ENCODE measurements at regions not wholly inside any gene's neighbourhood (a gene's known extent, or its start where the extent isn't known, plus 50 kb on each side); places are given as distances from the start of the nearest gene placed in this dataset.

- no peak for TF ChIP-seq CTCF (IDR thresholded peaks at IDR 0.05; ENCODE audit: low read depth, low read length)
- Histone ChIP-seq H3K4me3 (ENCODE audit: low read depth, low read length) (no peak overlapping the region), H3K9me3 (no peaks in the 10 kb centered on the region; the same call in none of the 2 replicates)
Observed at GRCh38 chr10:131679926-131680325, 220.9 kb upstream of the PPP2R2D start.

GRCh38 chr10:131681122-131681521 is 219.7 kb upstream of the PPP2R2D start:
- no peak overlapping the region for H3K4me3 ChIP-seq (ENCODE audit: low read depth, low read length)

More at GRCh38 chr10:131679926-131680325, 220.9 kb upstream of the PPP2R2D start:
- no peak for DNase-seq
- Histone ChIP-seq H3K27me3 (no peaks in the 10 kb centered on the region), H3K36me3 (no peaks in the 10 kb centered on the region), H3K4me1 (no peaks in the 10 kb centered on the region)

GRCh38 chr10:131681656-131682055 is 219.2 kb upstream of the PPP2R2D start:
- no peak for DNase-seq
- H3K9me3 ChIP-seq: no peaks in the 10 kb centered on the region; the same call in 1 of the 2 replicates
- no peak overlapping the region for H3K4me3 ChIP-seq (ENCODE audit: low read depth, low read length)
- H3K4me1 ChIP-seq: no peaks in the 10 kb centered on the region
- H3K27me3 ChIP-seq: no peaks in the 10 kb centered on the region
- TF ChIP-seq CTCF (IDR thresholded peaks at IDR 0.05; ENCODE audit: low read depth, low read length): no peak
- no peaks in the 10 kb centered on the region for H3K36me3 ChIP-seq

More at GRCh38 chr10:131681122-131681521, 219.7 kb upstream of the PPP2R2D start:
- no peak for DNase-seq
- no peaks in the 10 kb centered on the region for H3K36me3 ChIP-seq
- TF ChIP-seq CTCF (IDR thresholded peaks at IDR 0.05; ENCODE audit: low read depth, low read length): no peak
- no peaks in the 10 kb centered on the region; the same call in none of the 2 replicates for H3K9me3 ChIP-seq
- no peaks in the 10 kb centered on the region for H3K4me1 ChIP-seq
- no peaks in the 10 kb centered on the region for H3K27me3 ChIP-seq

- Histone ChIP-seq H3K4me1 (no peaks in the 10 kb centered on the region), H3K27me3 (no peaks in the 10 kb centered on the region), H3K9me3 (no peaks in the 10 kb centered on the region; the same call in 1 of the 2 replicates), H3K36me3 (no peaks in the 10 kb centered on the region), H3K4me3 (ENCODE audit: low read depth, low read length) (no peak overlapping the region)
- TF ChIP-seq CTCF (IDR thresholded peaks at IDR 0.05; ENCODE audit: low read depth, low read length): no peak
- no peak for DNase-seq
Observed at GRCh38 chr10:131682271-131682962, 218.4 kb upstream of the PPP2R2D start.

- DNase-seq: no peak
- Histone ChIP-seq H3K9me3 (no peaks in the 10 kb centered on the region; the same call in 1 of the 2 replicates), H3K27me3 (no peaks in the 10 kb centered on the region), H3K4me1 (no peaks in the 10 kb centered on the region), H3K4me3 (ENCODE audit: low read depth, low read length) (no peak overlapping the region), H3K36me3 (no peaks in the 10 kb centered on the region)
- no peak for TF ChIP-seq CTCF (IDR thresholded peaks at IDR 0.05; ENCODE audit: low read depth, low read length)
Observed at GRCh38 chr10:131683281-131683861, 217.4 kb upstream of the PPP2R2D start.

GRCh38 chr10:131683941-131684340 is 216.9 kb upstream of the PPP2R2D start:
- Histone ChIP-seq H3K4me1 (no peaks in the 10 kb centered on the region), H3K9me3 (no peaks in the 10 kb centered on the region), H3K4me3 (ENCODE audit: low read depth, low read length) (no peak overlapping the region), H3K27me3 (no peaks in the 10 kb centered on the region), H3K36me3 (no peaks in the 10 kb centered on the region)
- no peak for TF ChIP-seq CTCF (IDR thresholded peaks at IDR 0.05; ENCODE audit: low read depth, low read length)
- DNase-seq: no peak

Measured in BE2C (cell line).